GM18502 (cell line): ENCODE measurements at regions not wholly inside any gene's neighbourhood (a gene's known extent, or its start where the extent isn't known, plus 50 kb on each side); places are given as distances from the start of the nearest gene placed in this dataset.

Experiments
- ATAC-seq: cut with Tn5 transposase; IDR thresholded peaks from one replicate; pipeline ENCODE4 v1.9.1; 2021; ENCODE audit warnings: mild to moderate bottlenecking; ENCODE audit not compliant: unreplicated experiment, poor library complexity

- no peak for ATAC-seq
These were observed 751.8 kb downstream of the TSN start for GRCh38 chr2:122507261-122507660.

- ATAC-seq, result no peak
These were observed 756.6 kb downstream of the TSN start for GRCh38 chr2:122512091-122512490.

DNA sequence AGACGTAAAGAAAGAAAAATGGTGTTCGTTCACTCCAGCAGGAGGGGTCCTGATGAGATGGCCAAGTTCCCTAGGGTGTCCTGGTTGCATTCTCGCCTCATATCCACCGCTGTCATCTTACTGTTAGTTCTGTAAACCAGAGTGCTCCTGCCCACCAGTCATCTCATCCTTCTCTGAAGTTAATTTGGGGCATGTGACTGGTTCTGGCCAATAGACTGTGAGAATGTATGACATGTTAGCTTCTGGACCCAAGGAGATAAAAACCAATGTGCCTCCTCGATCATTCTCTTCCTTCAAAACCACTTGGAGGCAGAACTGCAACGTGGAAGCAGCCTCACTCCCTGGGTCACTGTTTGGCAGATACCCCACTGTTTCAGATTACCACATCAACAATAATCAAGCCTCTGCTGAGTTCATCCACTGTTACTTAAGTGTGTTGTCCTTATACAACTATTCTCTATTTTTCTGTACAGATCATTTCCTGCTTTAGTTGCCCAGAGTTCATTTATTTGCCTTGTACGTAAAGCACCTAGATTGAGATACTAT, 759.1 kb downstream of the TSN start:
- no peak for ATAC-seq

DNA sequence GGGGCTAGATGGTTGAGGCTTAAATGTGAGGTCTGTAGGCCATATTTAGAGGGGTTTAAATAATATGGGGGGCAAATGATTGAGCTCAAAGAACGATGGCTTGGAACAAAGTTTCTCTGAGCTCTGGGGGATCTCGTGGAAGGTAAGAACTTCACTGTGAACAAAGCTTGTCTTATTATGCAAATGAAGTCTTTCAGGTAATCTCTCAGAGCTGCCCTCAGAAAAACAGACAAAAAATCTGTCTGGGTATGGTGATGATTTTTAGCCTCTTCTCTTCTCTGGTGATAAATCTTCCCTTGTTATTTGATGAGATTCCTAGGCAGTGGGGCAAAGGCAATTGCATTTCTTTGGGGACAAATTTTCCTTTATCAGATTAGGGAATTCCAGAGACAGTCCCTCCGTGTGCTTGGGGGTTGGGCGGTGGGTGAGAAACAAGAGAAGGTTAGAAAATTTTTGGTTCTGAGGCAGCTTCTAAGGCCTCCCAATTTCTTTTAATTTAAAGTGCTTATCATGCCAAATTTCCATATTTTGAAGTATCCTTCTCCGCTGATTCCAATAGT, 760.4 kb downstream of the TSN start:
- no peak for ATAC-seq

DNA sequence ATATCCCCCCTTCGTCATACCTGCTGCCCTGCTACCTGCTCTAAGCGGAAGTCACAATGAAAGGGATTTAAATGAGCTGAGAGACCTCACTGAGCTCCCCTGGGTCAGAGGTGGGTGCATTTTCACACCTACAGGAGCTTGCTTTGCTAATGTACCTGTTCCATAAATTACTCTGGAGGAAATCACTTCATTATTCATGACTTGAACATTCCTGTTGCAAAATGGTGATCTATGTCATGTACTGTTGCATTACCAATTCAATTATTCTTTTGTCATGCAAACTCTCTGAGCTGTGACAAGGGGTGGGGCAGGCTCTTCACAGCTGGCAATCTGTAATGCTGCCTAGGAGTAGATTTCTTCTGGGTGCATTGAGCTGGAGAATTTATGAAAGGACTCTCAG, 761.3 kb downstream of the TSN start:
- ATAC-seq, result no peak

DNA sequence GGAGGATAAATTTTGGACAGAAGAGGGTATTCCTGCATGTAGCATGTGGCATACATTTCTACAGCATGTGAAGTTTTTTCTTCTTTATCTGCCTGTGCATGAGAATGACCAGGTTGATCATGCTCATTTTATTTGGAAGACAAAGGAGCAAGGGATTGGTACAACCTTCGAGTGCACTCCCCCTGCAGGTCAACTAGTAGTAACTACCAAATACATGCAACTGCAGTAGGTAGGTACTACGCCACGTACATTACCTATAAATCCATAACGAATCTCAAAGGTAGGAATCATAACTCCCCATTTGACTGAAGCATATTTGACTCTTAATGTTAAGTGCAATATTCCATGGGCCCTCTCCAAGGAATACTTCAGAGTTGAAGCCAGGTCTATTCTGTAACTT, 763.9 kb downstream of the TSN start:
- ATAC-seq, result no peak

DNA sequence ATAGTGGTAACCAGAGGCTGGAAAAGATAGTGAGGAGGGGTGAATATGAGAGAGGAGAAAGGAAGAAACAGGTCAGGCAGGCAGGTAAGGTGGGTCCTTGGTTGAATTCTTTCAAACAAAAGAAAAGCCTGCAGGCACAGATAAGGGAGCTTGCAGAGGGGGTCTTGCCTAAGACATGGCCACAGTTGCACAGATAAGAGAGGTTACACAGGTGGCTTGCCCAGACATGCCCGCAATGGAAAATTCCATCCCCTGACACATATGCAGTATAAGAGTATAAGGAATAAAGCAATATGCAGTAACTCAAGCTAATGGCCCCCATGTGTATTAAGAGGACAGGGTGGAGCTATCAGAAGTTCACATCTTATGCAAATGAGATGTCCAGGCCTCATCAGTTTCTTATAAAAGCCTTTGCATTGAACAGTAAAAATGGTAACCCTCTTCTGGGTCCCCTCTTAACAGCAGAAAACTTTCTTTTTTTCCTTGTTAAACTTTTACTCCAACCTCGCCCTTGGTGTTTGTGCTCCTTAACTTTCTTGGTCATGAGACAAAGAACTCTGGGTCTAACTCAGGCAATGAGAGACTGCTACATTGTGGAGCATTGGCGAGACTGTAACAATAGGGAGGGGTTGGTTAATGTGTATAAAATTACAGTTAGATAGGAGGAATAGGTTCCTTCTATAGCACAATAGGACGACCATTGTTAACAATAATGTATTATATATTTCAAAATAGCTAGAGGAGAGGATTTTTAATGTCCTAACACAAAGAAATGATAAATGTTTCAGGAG, 764.6 kb downstream of the TSN start:
- ATAC-seq, result no peak

GRCh38 chr2:122523143-122523542, 767.7 kb downstream of the TSN start:
- no peak for ATAC-seq

- ATAC-seq, result no peak
These were observed 768.5 kb downstream of the TSN start for GRCh38 chr2:122523981-122524380.

DNA sequence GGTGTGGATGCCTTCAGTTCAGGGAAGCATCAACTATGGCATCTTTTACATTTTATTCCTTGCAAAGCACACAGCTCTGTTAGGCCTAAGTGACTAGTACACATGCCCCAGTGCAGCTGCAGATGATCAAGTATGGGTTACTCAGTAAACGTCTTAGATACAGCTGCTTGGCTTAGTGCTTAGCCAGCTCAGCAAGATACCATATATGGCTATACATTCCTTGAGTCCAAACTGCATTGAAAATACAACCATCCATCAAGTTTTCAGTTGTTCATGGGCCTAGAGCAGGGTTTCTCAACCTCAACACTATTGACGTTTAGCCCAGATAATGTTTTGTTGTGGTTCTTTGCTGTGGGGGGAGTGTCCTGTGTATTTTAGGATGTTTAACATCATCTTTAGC, 769.9 kb downstream of the TSN start:
- no peak for ATAC-seq

GRCh38 chr2:122528061-122528460, 772.6 kb downstream of the TSN start:
- ATAC-seq, result no peak

GRCh38 chr2:122528958-122529705, 773.7 kb downstream of the TSN start:
- ATAC-seq, result no peak

DNA sequence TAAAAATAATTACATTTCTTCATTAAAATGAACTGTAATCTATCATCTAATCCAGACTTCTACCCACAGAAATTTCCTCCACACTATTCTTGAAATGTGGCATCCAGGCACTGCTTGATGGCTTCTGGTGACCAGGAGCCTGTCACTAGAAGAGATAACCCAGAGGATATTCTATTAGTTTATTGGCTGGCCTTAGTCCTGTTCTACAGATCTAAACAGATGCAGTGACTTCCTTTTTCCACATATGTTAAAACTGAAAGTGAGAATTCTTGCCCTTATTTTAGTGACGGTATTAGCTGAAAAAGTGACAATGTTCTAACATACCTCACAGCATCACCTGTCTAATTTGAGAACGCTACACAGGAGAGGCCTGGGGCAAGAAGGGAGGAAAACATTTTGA, 775.4 kb downstream of the TSN start:
- ATAC-seq, result no peak

- ATAC-seq, result no peak
These were observed 776.0 kb downstream of the TSN start for GRCh38 chr2:122531290-122532071.

DNA sequence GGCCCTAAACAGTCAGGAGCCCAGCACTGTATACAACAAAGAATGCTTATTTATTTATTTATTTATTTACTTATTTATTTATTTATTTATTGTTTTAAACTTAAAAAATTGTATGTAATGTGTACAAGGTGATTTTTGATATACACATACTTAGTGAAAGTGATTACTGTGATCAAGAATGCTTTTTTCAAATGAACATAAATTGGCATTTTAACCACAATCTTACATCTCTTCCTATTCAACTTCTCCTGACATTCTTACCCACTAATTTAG, 776.6 kb downstream of the TSN start:
- no peak for ATAC-seq

DNA sequence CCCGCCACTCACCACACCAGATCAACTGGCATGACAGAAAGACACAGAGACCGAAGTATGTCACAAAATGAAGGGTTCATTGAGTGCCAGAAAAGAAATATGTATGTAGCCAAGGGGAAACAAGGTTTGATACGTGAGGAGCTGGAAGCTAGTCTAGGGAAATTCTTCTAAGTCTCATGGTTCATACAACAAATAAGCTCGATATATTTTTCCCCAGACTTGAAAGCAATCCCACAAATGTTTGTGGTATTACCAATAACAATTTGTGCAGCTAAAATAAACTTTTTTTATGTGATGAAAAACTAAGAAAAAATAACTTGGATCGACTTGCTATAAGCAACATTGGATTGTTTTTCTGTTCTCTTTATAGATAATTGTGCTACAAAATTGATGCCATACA, 777.0 kb downstream of the TSN start:
- ATAC-seq, result no peak

DNA sequence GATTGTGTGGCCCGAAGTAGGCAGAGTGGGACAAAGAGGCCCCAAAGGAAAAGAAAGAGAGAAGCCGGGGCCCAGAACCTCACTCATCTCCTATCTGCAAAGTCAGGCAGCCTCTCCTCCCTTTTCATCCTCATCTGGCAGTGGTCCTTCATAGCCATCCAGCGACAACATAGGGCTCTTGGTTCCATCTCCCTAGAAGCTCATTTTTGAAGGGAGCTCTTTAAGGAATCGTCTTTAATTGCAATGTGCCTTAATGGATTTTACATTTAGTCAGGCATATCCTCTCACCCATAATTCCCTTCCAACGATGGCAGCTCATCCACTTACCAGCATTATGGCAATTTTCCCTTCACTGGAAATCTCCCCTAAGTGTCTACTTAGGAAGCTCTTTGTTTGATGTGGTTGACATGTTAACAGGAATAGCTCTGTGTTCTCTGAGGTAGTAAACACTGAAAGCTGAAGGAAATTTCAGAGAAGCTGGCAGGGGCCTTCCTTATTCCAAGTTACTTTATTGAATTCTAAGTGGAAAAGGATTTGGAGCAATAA, 780.6 kb downstream of the TSN start:
- no peak for ATAC-seq

- ATAC-seq, result no peak
These were observed 783.9 kb downstream of the TSN start for GRCh38 chr2:122539311-122539710.

GRCh38 chr2:122539920-122540319, 784.5 kb downstream of the TSN start:
- no peak for ATAC-seq

GRCh38 chr2:122542236-122542635, 786.8 kb downstream of the TSN start:
- no peak for ATAC-seq
